ENCODE measurements at regions not wholly inside any gene's neighbourhood (a gene's known extent, or its start where the extent isn't known, plus 50 kb on each side); places are given as distances from the start of the nearest gene placed in this dataset.

GRCh38 chr3:150080058-150080730, 109.5 kb upstream of the PFN2 start:
- DNase-seq: no peak

- DNase-seq: no peak
Measured at GRCh38 chr3:150079029-150079739, 108.5 kb upstream of the PFN2 start.

GRCh38 chr3:150077581-150078247, 107.0 kb upstream of the PFN2 start:
- no peak for DNase-seq

- DNase-seq: no peak
Measured at GRCh38 chr3:150077107-150077506, 106.4 kb upstream of the PFN2 start.

- no peak for DNase-seq
Measured at GRCh38 chr3:150076443-150076842, 105.7 kb upstream of the PFN2 start.

- no peak for DNase-seq
Measured at GRCh38 chr3:150075417-150075865, 104.7 kb upstream of the PFN2 start.

GRCh38 chr3:150074697-150075416, 104.2 kb upstream of the PFN2 start:
- DNase-seq: no peak

GRCh38 chr3:150074277-150074676, 103.6 kb upstream of the PFN2 start:
- no peak for DNase-seq

GRCh38 chr3:150073513-150073912, 102.8 kb upstream of the PFN2 start:
- DNase-seq: no peak

- DNase-seq: no peak
Measured at GRCh38 chr3:150073031-150073430, 102.3 kb upstream of the PFN2 start.

GRCh38 chr3:150072576-150072975, 101.9 kb upstream of the PFN2 start:
- no peak for DNase-seq

GRCh38 chr3:150070271-150070670, 99.6 kb upstream of the PFN2 start:
- DNase-seq: no peak

- no peak for DNase-seq
Measured at GRCh38 chr3:150069633-150070032, 98.9 kb upstream of the PFN2 start.

GRCh38 chr3:150069154-150069527, 98.4 kb upstream of the PFN2 start:
- DNase-seq: no peak

GRCh38 chr3:150068440-150069153, 97.9 kb upstream of the PFN2 start:
- no peak for DNase-seq

- no peak for DNase-seq
Measured at GRCh38 chr3:150067561-150067960, 96.9 kb upstream of the PFN2 start.

GRCh38 chr3:150064971-150065370, 94.3 kb upstream of the PFN2 start:
- DNase-seq: no peak

GRCh38 chr3:150063237-150063636, 92.5 kb upstream of the PFN2 start:
- no peak for DNase-seq

GRCh38 chr3:150062492-150062891, 91.8 kb upstream of the PFN2 start:
- no peak for DNase-seq

GRCh38 chr3:150061288-150062024, 90.8 kb upstream of the PFN2 start:
- no peak for DNase-seq

- DNase-seq: no peak
Measured at GRCh38 chr3:150059729-150060128, 89.0 kb upstream of the PFN2 start.

GRCh38 chr3:150059241-150059640, 88.5 kb upstream of the PFN2 start:
- no peak for DNase-seq
